ENCODE measurements at regions not wholly inside any gene's neighbourhood (a gene's known extent, or its start where the extent isn't known, plus 50 kb on each side); places are given as distances from the start of the nearest gene placed in this dataset.
A peak's percentile ranks its signal among the peaks of the same experiment; 100 is the strongest.
"Not testable (repeated sequence)": the region's sequence is repeated elsewhere in the genome, so short reads cannot be mapped to it uniquely, and the experiment has no call there.

- Histone ChIP-seq H3K27ac (replicated peaks) (peak overlapping the region; percentile 70), H3K36me3 (peaks cover 14% of the 10 kb centered on the region), H3K4me3 (no peak overlapping the region), H3K9me3 (replicated peaks) (peaks cover 7% of the 10 kb centered on the region), H3K27me3 (ENCODE audit: low read depth) (no peaks in the 10 kb centered on the region), H3K4me1 (peaks cover 30% of the 10 kb centered on the region)
- no peak for TF ChIP-seq CTCF (IDR thresholded peaks at IDR 0.05; ENCODE audit: borderline replicate concordance)
- intact Hi-C loops (cut with micrococcal nuclease) = no loop called here
- DNase-seq = no peak
Measured at GRCh38 chr20:19876828-19877460, 118.9 kb downstream of the RIN2 start.

GRCh38 chr20:19879874-19880255, 121.8 kb downstream of the RIN2 start:
- not testable (repeated sequence) for H3K36me3 ChIP-seq; DNase-seq; H3K27me3 ChIP-seq (ENCODE audit: low read depth); H3K9me3 ChIP-seq (replicated peaks); H3K27ac ChIP-seq (replicated peaks); H3K4me3 ChIP-seq
- intact Hi-C loops (cut with micrococcal nuclease) = loop anchor here (10.0 kb wide), 1 partner anchor 45 kb away; no protein-coding TSS in a partner anchor
- H3K4me1 ChIP-seq = peaks cover 38% of the 10 kb centered on the region

GRCh38 chr20:19880256-19881079, 122.4 kb downstream of the RIN2 start:
- Histone ChIP-seq H3K4me3 (no peak overlapping the region), H3K27ac (replicated peaks) (no peak overlapping the region), H3K9me3 (replicated peaks) (no peaks in the 10 kb centered on the region), H3K27me3 (ENCODE audit: low read depth) (no peaks in the 10 kb centered on the region), H3K36me3 (no peaks in the 10 kb centered on the region), H3K4me1 (peaks cover 40% of the 10 kb centered on the region)
- no peak for DNase-seq
- TF ChIP-seq CTCF (IDR thresholded peaks at IDR 0.05; ENCODE audit: borderline replicate concordance) = no peak
- intact Hi-C loops (cut with micrococcal nuclease) = loop anchor here (10.0 kb wide), 1 partner anchor 46 kb away; no protein-coding TSS in a partner anchor

- DNase-seq = no peak
- TF ChIP-seq CTCF (IDR thresholded peaks at IDR 0.05; ENCODE audit: borderline replicate concordance) = no peak
- intact Hi-C loops (cut with micrococcal nuclease) = loop anchor here (10.0 kb wide), 1 partner anchor 46 kb away; no protein-coding TSS in a partner anchor
Measured at GRCh38 chr20:19881080-19881840, 123.2 kb downstream of the RIN2 start.

GRCh38 chr20:19881990-19882389, 123.9 kb downstream of the RIN2 start:
- intact Hi-C loops (cut with micrococcal nuclease) = loop anchor here (10.0 kb wide), 1 partner anchor 47 kb away; no protein-coding TSS in a partner anchor
- H3K4me3 ChIP-seq = no peak overlapping the region
- TF ChIP-seq CTCF (IDR thresholded peaks at IDR 0.05; ENCODE audit: borderline replicate concordance) = no peak
- H3K27ac ChIP-seq (replicated peaks) = no peak overlapping the region
- no peak for DNase-seq
- no peaks in the 10 kb centered on the region for H3K27me3 ChIP-seq (ENCODE audit: low read depth)
- H3K9me3 ChIP-seq (replicated peaks) = no peaks in the 10 kb centered on the region
- H3K4me1 ChIP-seq = peaks cover 40% of the 10 kb centered on the region
- H3K36me3 ChIP-seq = no peaks in the 10 kb centered on the region

More at GRCh38 chr20:19881080-19881840, 123.2 kb downstream of the RIN2 start:
- no peak overlapping the region for H3K27ac ChIP-seq (replicated peaks)
- no peaks in the 10 kb centered on the region for H3K36me3 ChIP-seq
- peaks cover 40% of the 10 kb centered on the region for H3K4me1 ChIP-seq
- H3K27me3 ChIP-seq (ENCODE audit: low read depth) = no peaks in the 10 kb centered on the region
- H3K9me3 ChIP-seq (replicated peaks) = no peaks in the 10 kb centered on the region
- no peak overlapping the region for H3K4me3 ChIP-seq
